HEK293 (cell line): ENCODE measurements at regions not wholly inside any gene's neighbourhood (a gene's known extent, or its start where the extent isn't known, plus 50 kb on each side); places are given as distances from the start of the nearest gene placed in this dataset.

ENCODE experiments used
- CTCF ChIA-PET: fragments of 350-600 bp; formaldehyde crosslinking; extraction: SDS; loops from one replicate; lab custom pipeline; 2021; ENCODE audit warnings: antibody characterized with exemption; lab: Yijun Ruan, JAX
- POLR2A ChIA-PET: fragments of 300-600 bp; formaldehyde crosslinking; extraction: SDS; loops from one replicate; lab custom pipeline; 2020; ENCODE audit warnings: antibody characterized with exemption, inconsistent platforms; lab: Yijun Ruan, JAX
- H3K27ac ChIP-seq: fragments of 200-500 bp; sonication (Bioruptor generic); 2 replicates; pipeline ENCODE4 v1.5.1; 2014; ENCODE audit warnings: low read depth, low read length, control low read depth, inconsistent platforms; ENCODE audit errors: extremely low read depth
- H3K36me3 ChIP-seq, 2 experiments: fragments of 200-500 bp in 1 of 2; sonication (Bioruptor generic) in 1 of 2; 1 replicate in 1 of 2; 2 replicates in 1 of 2; pipeline ENCODE4 v1.5.1; 2014 to 2017; ENCODE audit warnings: inconsistent platforms in 2 of 2, low read length in 2 of 2; ENCODE audit not compliant: control insufficient read depth in 2 of 2, insufficient read depth in 1 of 2
- H3K4me1 ChIP-seq: fragments of 200-500 bp; sonication (Bioruptor generic); 2 replicates; pipeline ENCODE4 v1.5.1; 2014; ENCODE audit warnings: mild to moderate bottlenecking, low read length, inconsistent platforms; ENCODE audit not compliant: control insufficient read depth, insufficient read depth
- H3K4me3 ChIP-seq: 2 replicates; pipeline ENCODE4 v1.5.1; 2011; ENCODE audit warnings: low read depth, mild to moderate bottlenecking, control low read depth, low read length, moderate library complexity
- H3K9me3 ChIP-seq: fragments of 200-500 bp; sonication (Bioruptor generic); 2 replicates; pipeline ENCODE4 v1.5.1; 2014; ENCODE audit warnings: low read depth, low read length, inconsistent platforms; ENCODE audit not compliant: control insufficient read depth, insufficient read depth
- FEZF1 ChIP-seq: fragments of 450-650 bp; formaldehyde crosslinking; IDR thresholded peaks from 2 replicates; pipeline ENCODE4 v1.5.1; 2016; ENCODE audit warnings: missing biosample characterization, missing genetic modification characterization
- HOXD13 ChIP-seq: sonication (generic); formaldehyde crosslinking; IDR thresholded peaks from 2 replicates; pipeline ENCODE4 v1.8.0; 2022; ENCODE audit warnings: missing genetic modification reagents, borderline replicate concordance
- MZF1 ChIP-seq: fragments of 450-650 bp; formaldehyde crosslinking; IDR thresholded peaks from 2 replicates; pipeline ENCODE4 v1.5.1; 2017; ENCODE audit warnings: missing biosample characterization, missing genetic modification characterization, borderline replicate concordance
- PRDM10 ChIP-seq: fragments of 450-650 bp; formaldehyde crosslinking; IDR thresholded peaks from 2 replicates; pipeline ENCODE4 v1.5.1; 2016; ENCODE audit warnings: missing biosample characterization, missing genetic modification characterization
- SETDB1 ChIP-seq: IDR thresholded peaks from one replicate; pipeline ENCODE4 v1.6.1; 2017; ENCODE audit warnings: mild to moderate bottlenecking, low read length, moderate library complexity, mixed read lengths; ENCODE audit not compliant: insufficient read length
- ZNF10 ChIP-seq: fragments of 450-650 bp; formaldehyde crosslinking; IDR thresholded peaks from 2 replicates; pipeline ENCODE4 v1.5.1; 2017; ENCODE audit warnings: missing biosample characterization, missing genetic modification characterization
- ZNF174 ChIP-seq: fragments of 450-650 bp; formaldehyde crosslinking; IDR thresholded peaks from 2 replicates; pipeline ENCODE4 v1.5.0; 2017; ENCODE audit warnings: missing biosample characterization, mild to moderate bottlenecking, missing genetic modification characterization
- ZNF2 ChIP-seq: fragments of 450-650 bp; formaldehyde crosslinking; IDR thresholded peaks from 2 replicates; pipeline ENCODE4 v1.5.1; 2016; ENCODE audit warnings: missing biosample characterization, missing genetic modification characterization
- ZNF223 ChIP-seq: fragments of 450-650 bp; formaldehyde crosslinking; IDR thresholded peaks from 2 replicates; pipeline ENCODE4 v1.5.1; 2016; ENCODE audit warnings: missing biosample characterization, missing genetic modification characterization
- ZNF266 ChIP-seq: fragments of 450-650 bp; formaldehyde crosslinking; IDR thresholded peaks from 2 replicates; pipeline ENCODE4 v1.5.1; 2016; ENCODE audit warnings: missing biosample characterization, missing genetic modification characterization, low read depth
- ZNF311 ChIP-seq: fragments of 450-650 bp; formaldehyde crosslinking; IDR thresholded peaks from 2 replicates; pipeline ENCODE4 v1.5.1; 2017; ENCODE audit warnings: missing biosample characterization, missing genetic modification characterization, borderline replicate concordance
- ZNF37A ChIP-seq: fragments of 450-650 bp; IDR thresholded peaks from 2 replicates; pipeline ENCODE4 v1.5.1; 2018; ENCODE audit warnings: missing biosample characterization, missing genetic modification characterization
- ZNF521 ChIP-seq: fragments of 450-650 bp; formaldehyde crosslinking; IDR thresholded peaks from 2 replicates; pipeline ENCODE4 v1.5.1; 2017; ENCODE audit warnings: missing biosample characterization, mild to moderate bottlenecking, missing genetic modification characterization
- ZNF549 ChIP-seq: fragments of 450-650 bp; IDR thresholded peaks from 2 replicates; pipeline ENCODE4 v1.5.1; 2018; ENCODE audit warnings: missing biosample characterization, missing genetic modification characterization, mild to moderate bottlenecking, inconsistent platforms, moderate library complexity
- ZNF571 ChIP-seq: fragments of 450-650 bp; formaldehyde crosslinking; IDR thresholded peaks from 2 replicates; pipeline ENCODE4 v1.5.0; 2017; ENCODE audit warnings: missing biosample characterization, missing genetic modification characterization
- ZNF704 ChIP-seq: fragments of 450-650 bp; formaldehyde crosslinking; IDR thresholded peaks from 2 replicates; pipeline ENCODE4 v1.5.1; 2016; ENCODE audit warnings: missing biosample characterization, missing genetic modification characterization
- ZNF791 ChIP-seq: fragments of 450-650 bp; formaldehyde crosslinking; IDR thresholded peaks from 2 replicates; pipeline ENCODE4 v1.5.1; 2016; ENCODE audit warnings: missing biosample characterization, missing genetic modification characterization
- ZNF830 ChIP-seq: fragments of 450-650 bp; IDR thresholded peaks from 2 replicates; pipeline ENCODE4 v1.5.0; 2018; ENCODE audit warnings: missing biosample characterization, missing genetic modification characterization, low read depth, mild to moderate bottlenecking, moderate library complexity
- ZSCAN16 ChIP-seq: fragments of 450-650 bp; formaldehyde crosslinking; IDR thresholded peaks from 2 replicates; pipeline ENCODE4 v1.5.1; 2016; ENCODE audit warnings: missing biosample characterization, missing genetic modification characterization
- ZSCAN23 ChIP-seq: fragments of 450-650 bp; formaldehyde crosslinking; IDR thresholded peaks from 2 replicates; pipeline ENCODE4 v1.5.1; 2016; ENCODE audit warnings: missing biosample characterization, missing genetic modification characterization

- TF ChIP-seq ZNF223 = no peak
- no peak for TF ChIP-seq ZSCAN16 (tag by site-specific recombination)
- TF ChIP-seq ZNF704 = no peak
- no peak for TF ChIP-seq ZNF10 (tag by site-specific recombination)
- no peak for TF ChIP-seq ZSCAN23
- TF ChIP-seq ZNF174 (tag by site-specific recombination) = no peak
- TF ChIP-seq ZNF311 (tag by site-specific recombination) = no peak
- TF ChIP-seq ZNF549 (tag by site-specific recombination) = no peak
- TF ChIP-seq ZNF37A (tag by site-specific recombination) = no peak
- TF ChIP-seq ZNF830 = no peak
- no peak for TF ChIP-seq MZF1 (tag by site-specific recombination)
- TF ChIP-seq, all 188 proteins: peak for 0
- H3K36me3 ChIP-seq = no peaks in the 10 kb centered on the region
- ChIA-PET CTCF (no interaction called here), POLR2A (no interaction called here)
- no peaks in the 10 kb centered on the region for H3K9me3 ChIP-seq
- H3K27ac ChIP-seq = no peak overlapping the region
- H3K4me3 ChIP-seq = no peak overlapping the region
- H3K4me1 ChIP-seq = no peaks in the 10 kb centered on the region
Measured at GRCh38 chr4:28879900-28880299, 1840.3 kb upstream of the PCDH7 start.

- CTCF ChIA-PET = no interaction called here
- no peaks in the 10 kb centered on the region for H3K9me3 ChIP-seq
- TF ChIP-seq ZNF791 = no peak
- H3K4me3 ChIP-seq = no peak overlapping the region
- H3K27ac ChIP-seq = no peak overlapping the region
- no peaks in the 10 kb centered on the region for H3K4me1 ChIP-seq
- POLR2A ChIA-PET = no interaction called here
- no peaks in the 10 kb centered on the region for H3K36me3 ChIP-seq
Measured at GRCh38 chr4:28883211-28883610, 1837.0 kb upstream of the PCDH7 start.

GRCh38 chr4:28886934-28887333, 1833.2 kb upstream of the PCDH7 start:
- no peak overlapping the region for H3K27ac ChIP-seq
- H3K36me3 ChIP-seq = no peaks in the 10 kb centered on the region
- no peak for TF ChIP-seq ZNF266 (tag by site-specific recombination)
- TF ChIP-seq HOXD13 (CRISPR knock-in tag) = no peak
- TF ChIP-seq ZNF2 (tag by site-specific recombination) = no peak
- no peak for TF ChIP-seq ZNF521 (tag by site-specific recombination)
- TF ChIP-seq ZNF571 (tag by site-specific recombination) = no peak
- TF ChIP-seq PRDM10 (tag by site-specific recombination) = no peak
- no peak for TF ChIP-seq SETDB1
- TF ChIP-seq FEZF1 (tag by site-specific recombination) = no peak
- ChIA-PET CTCF (interaction anchor here (1.1 kb wide), 1 partner anchor 10 kb away, joined by 4 read pairs; no protein-coding TSS in a partner anchor), POLR2A (no interaction called here)
- no peaks in the 10 kb centered on the region for H3K4me1 ChIP-seq
- no peaks in the 10 kb centered on the region for H3K9me3 ChIP-seq
- H3K4me3 ChIP-seq = no peak overlapping the region
